T-helper 2 cell (primary cell): ENCODE measurements at regions not wholly inside any gene's neighbourhood (a gene's known extent, or its start where the extent isn't known, plus 50 kb on each side); places are given as distances from the start of the nearest gene placed in this dataset.

Experiments
- DNase-seq, 5 experiments: peaks; one replicate each; pipeline versions ENCODE4 v3.0.0 to v3.0.0-alpha.2; 2012 to 2022

- no peak for DNase-seq
These were observed 1181.6 kb downstream of the TBC1D22A start for GRCh38 chr22:47943729-47944700.

- DNase-seq: no peak
These were observed 1177.8 kb downstream of the TBC1D22A start for GRCh38 chr22:47940211-47940610.

GRCh38 chr22:47933891-47934290 lies 1171.4 kb downstream of the TBC1D22A start:
- DNase-seq: no peak

- DNase-seq: no peak
These were observed 1170.8 kb downstream of the TBC1D22A start for GRCh38 chr22:47933226-47933625.

- DNase-seq: no peak
These were observed 1167.3 kb downstream of the TBC1D22A start for GRCh38 chr22:47929646-47930185.

- DNase-seq: no peak
These were observed 1166.6 kb downstream of the TBC1D22A start for GRCh38 chr22:47929073-47929472.

GRCh38 chr22:47928631-47929030 lies 1166.2 kb downstream of the TBC1D22A start:
- no peak for DNase-seq

- DNase-seq: no peak
These were observed 1165.3 kb downstream of the TBC1D22A start for GRCh38 chr22:47927648-47928210.

- no peak for DNase-seq
These were observed 1160.6 kb downstream of the TBC1D22A start for GRCh38 chr22:47923011-47923427.

GRCh38 chr22:47921906-47922305 lies 1159.5 kb downstream of the TBC1D22A start:
- DNase-seq: no peak

- no peak for DNase-seq
These were observed 1158.0 kb downstream of the TBC1D22A start for GRCh38 chr22:47920380-47920959.

- no peak for DNase-seq
These were observed 1157.4 kb downstream of the TBC1D22A start for GRCh38 chr22:47919893-47920292.

GRCh38 chr22:47919001-47919441 lies 1156.6 kb downstream of the TBC1D22A start:
- DNase-seq: no peak

GRCh38 chr22:47918276-47918921 lies 1155.9 kb downstream of the TBC1D22A start:
- DNase-seq: peak in 2 of 5 experiments; percentile 64 to 68

GRCh38 chr22:47914481-47915097 lies 1152.1 kb downstream of the TBC1D22A start:
- peak in 1 of 5 experiments; percentile 7 for DNase-seq

- DNase-seq: no peak
These were observed 1140.3 kb downstream of the TBC1D22A start for GRCh38 chr22:47902646-47903180.

GRCh38 chr22:47901911-47902310 lies 1139.5 kb downstream of the TBC1D22A start:
- no peak for DNase-seq

- DNase-seq: no peak
These were observed 1137.4 kb downstream of the TBC1D22A start for GRCh38 chr22:47899894-47900293.

GRCh38 chr22:47898946-47899345 lies 1136.5 kb downstream of the TBC1D22A start:
- DNase-seq: no peak

GRCh38 chr22:47891609-47892008 lies 1129.2 kb downstream of the TBC1D22A start:
- DNase-seq: no peak

- no peak for DNase-seq
These were observed 1126.4 kb downstream of the TBC1D22A start for GRCh38 chr22:47888817-47889216.

GRCh38 chr22:47884775-47885174 lies 1122.3 kb downstream of the TBC1D22A start:
- DNase-seq: no peak
